ENCODE measurements at regions not wholly inside any gene's neighbourhood (a gene's known extent, or its start where the extent isn't known, plus 50 kb on each side); places are given as distances from the start of the nearest gene placed in this dataset.

GRCh38 chr5:167769846-167770413, 521.5 kb upstream of the WWC1 start:
- DNase-seq = peak; percentile 57

DNA sequence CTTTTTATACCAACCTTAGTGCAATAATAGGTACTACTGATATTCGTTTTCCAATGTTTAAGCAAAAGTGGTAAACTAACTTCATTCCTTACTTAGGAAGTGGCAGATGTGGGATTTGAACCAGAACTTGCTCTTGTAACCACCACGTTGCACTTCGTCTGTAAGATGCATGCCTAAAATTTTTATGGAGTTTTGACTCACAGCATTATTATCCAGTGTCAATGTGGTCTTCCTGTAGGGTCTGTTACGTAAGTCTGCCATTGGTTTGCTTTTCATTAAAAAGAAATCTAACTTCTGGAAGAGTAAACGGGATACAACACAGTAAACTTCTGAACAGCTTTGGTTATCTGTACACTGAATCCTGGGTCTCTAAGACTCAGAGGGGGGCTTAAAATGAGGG, 521.0 kb upstream of the WWC1 start:
- DNase-seq = peak; percentile 98

GRCh38 chr5:167771571-167771970, 519.9 kb upstream of the WWC1 start:
- peak; percentile 85 for DNase-seq

DNA sequence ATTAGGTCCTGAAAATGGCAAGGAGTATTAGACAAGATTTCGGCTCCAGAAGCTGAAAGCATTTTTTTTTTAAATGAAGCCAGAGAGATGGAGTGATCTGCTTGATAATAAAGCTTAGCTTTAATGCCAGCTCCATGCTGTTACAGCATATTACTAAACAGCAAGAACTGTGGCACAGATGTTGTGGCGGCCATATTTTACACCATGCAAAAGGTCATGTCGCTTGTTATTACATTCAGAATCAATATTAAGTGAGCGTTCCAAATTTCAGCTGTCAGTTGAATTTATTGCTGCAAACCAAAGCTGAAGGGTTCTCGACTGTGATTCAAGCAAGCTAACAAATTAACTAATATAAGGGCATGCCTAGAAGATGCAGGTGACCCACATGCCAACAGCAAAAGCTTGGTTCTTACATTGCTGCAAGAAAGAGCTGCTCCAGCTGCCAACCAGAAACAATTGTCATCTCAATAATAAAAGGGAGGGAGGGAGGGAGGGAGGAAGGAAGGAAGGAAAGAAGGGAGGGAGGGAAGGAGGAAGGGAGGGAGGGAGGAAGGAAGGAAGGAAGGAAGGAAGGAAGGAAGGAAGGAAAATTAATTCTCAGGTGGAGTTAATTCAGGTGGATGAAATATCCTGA, 517.7 kb upstream of the WWC1 start:
- DNase-seq = no peak

- DNase-seq = peak; percentile 47
Measured at GRCh38 chr5:167777746-167778145, 513.7 kb upstream of the WWC1 start.

DNA sequence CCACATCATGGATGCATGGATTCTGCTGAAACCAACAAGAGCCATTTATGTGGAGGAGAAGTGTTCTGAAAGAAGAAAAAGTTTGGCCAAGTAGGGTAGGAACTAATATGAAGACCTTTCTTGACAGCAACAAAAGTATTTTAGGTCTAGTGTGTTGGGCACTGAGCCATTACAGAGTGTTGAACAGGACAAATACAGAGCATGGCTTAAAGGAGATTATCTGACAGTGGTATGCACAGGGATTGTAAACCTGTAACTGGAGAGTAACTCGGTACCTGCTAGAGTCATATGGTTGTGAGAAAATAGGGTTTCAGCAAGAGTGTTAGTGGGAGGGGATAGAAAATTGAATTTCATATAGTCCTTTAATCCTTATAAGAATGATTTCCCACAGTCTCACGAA, 513.2 kb upstream of the WWC1 start:
- DNase-seq = no peak

- DNase-seq = no peak
Measured at GRCh38 chr5:167779644-167780043, 511.8 kb upstream of the WWC1 start.

GRCh38 chr5:167780177-167780576, 511.3 kb upstream of the WWC1 start:
- no peak for DNase-seq

- DNase-seq = peak; percentile 48
Measured at GRCh38 chr5:167783145-167783817, 508.2 kb upstream of the WWC1 start.

GRCh38 chr5:167785106-167785505, 506.3 kb upstream of the WWC1 start:
- DNase-seq = no peak

DNA sequence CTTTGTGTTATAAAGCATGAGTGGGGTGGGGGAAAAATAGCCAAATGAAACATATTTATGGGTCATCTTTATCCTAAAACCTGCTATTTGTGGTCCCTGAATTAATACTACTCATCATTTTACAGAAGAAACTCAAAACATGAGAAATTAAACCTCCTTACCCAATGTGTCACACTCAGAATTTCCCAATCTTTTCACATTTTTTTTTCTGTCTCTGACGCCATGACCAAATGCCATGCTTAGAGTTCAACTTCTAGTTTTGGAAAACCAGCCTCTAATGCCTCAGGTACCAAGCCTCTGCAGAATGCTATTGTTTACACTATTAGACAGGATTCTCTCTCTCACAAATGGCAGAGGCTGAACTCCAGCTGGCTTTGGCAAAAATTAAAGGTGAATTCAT, 505.5 kb upstream of the WWC1 start:
- no peak for DNase-seq

- DNase-seq = peak; percentile 81
Measured at GRCh38 chr5:167786871-167787578, 504.4 kb upstream of the WWC1 start.

DNA sequence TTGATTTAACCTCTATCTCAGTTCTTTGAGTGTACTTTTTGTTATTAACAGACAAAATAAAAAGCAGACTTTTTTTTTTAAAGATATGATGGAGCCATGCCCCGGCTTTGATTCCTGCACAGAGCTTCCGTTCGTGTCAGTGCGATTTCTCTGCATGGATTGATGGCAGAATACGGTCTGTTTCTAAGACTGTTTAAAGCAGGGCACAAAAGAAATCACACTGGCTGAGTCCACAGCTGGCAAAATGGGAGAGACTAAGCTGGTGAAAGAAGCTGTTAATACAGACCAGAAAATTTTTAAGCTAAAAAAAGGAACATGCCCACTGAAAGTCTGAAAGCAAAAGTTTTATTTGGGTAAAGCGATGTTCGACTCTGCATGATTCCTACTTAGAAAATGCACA, 501.4 kb upstream of the WWC1 start:
- no peak for DNase-seq

DNA sequence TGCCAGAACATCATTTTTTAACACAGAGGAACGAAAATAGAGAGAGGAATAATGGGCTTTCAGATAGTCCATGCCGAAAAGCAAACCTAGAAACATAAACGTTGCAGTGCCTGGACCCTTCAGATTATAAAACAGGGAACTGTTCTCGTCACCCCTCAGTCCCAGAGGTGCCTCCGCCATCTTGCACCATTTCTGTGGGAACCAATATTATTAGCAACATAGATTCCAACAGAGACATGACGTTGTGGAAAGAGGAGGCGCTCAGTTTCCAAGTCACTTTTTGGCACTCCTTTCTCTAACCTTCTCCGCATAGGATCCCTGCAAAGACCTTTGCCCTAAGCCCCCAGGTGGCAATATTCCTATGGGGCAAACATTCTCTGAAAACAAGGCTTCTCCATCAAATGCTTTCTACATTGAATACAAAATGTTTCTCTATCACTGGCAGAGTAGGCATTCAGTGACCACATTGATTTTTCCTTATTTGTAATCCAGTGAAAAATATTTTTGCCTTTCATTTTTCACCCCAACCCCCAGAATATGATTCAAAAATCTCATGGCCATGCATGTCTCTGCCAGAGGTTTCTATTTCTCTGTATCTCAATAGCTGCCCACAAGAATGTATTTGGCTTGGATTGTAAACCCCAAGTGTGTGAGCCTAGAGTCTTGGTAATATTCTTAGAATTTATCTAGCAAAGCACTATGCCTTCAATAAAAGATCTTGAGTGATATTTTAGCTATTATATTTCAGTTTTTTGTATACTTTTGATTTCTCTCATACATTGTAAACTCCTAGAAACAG, 500.8 kb upstream of the WWC1 start:
- peak; percentile 86 for DNase-seq

GRCh38 chr5:167792514-167792913, 498.9 kb upstream of the WWC1 start:
- peak; percentile 31 for DNase-seq

- DNase-seq = no peak
Measured at GRCh38 chr5:167793700-167794099, 497.7 kb upstream of the WWC1 start.

GRCh38 chr5:167794121-167794520, 497.3 kb upstream of the WWC1 start:
- DNase-seq = no peak

GRCh38 chr5:167796672-167797071, 494.8 kb upstream of the WWC1 start:
- DNase-seq = peak; percentile 79

GRCh38 chr5:167797933-167798332, 493.5 kb upstream of the WWC1 start:
- peak; percentile 58 for DNase-seq

DNA sequence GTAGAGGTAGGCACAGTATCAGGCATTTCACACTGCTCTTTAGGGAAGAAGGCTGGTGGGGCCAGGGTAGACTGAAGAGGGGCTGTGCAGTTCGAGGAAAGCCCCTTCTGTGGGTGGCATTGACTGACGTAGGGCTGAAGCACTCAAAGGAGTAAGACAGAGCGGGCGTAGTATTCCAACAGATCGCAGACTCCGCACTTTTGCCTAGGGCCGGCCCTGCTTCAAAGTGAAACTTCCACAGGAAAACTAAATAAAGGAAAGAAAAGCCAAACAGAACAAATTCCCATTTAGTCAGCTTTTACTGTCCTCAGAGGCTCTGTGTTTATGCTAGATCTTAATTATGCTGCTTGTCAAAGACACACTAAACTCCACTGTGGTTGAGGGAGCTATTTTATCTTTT, 493.0 kb upstream of the WWC1 start:
- no peak for DNase-seq

DNA sequence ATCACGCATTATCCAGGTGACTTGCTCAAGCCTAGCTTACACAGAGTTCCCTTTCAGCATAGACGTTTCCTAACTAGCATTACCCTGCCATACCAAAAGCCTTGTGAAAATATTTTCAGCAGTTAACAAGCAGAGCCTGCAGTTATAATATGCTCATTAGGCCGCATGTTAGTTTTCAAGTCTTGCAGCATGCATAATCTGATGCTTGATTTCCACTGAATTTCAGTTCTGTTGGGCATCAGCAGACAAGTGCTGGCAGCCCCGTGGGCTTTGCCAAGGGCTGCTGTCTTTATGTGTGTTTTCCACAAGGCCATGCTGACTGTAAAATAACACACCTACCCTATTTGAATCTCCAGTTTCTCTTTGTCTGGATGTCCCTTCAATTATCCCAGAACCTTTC, 491.0 kb upstream of the WWC1 start:
- DNase-seq = no peak

DNA sequence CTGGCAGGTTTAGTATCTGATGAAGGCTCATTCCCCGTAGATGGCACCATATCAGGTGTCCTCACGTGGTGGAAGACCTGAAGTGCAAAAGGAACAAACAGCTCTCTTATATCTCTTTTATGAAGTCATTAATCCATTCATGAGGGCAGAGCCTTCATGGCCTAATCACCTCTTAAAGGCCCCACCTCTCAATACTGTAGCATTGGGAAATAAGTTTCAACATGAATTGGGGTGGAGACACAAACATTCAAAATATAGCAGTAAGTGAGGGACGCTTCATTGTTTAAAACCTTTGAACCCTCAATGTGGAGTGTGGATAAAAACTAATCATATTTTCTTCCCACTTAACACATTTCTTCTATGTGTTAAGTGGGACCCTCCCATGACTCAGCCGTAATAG, 489.4 kb upstream of the WWC1 start:
- DNase-seq = no peak

All from fibroblast of skin of right biceps (primary cell).